Hepatocyte (in vitro differentiated cells): ENCODE measurements at regions not wholly inside any gene's neighbourhood (a gene's known extent, or its start where the extent isn't known, plus 50 kb on each side); places are given as distances from the start of the nearest gene placed in this dataset.

ENCODE experiments used
- EZH2phosphoT487 ChIP-seq: fragments of 200-600 bp; sonication (generic); IDR thresholded peaks from one replicate; pipeline ENCODE4 v1.6.1; 2018; ENCODE audit warnings: antibody characterized with exemption, mild to moderate bottlenecking, low read depth, moderate library complexity; ENCODE audit not compliant: unreplicated experiment, severe bottlenecking
- TF ChIP-seq, protein P1 (sequence below): fragments of 200-600 bp; sonication (generic); IDR thresholded peaks from 2 replicates; pipeline ENCODE4 v1.5.1; 2016; ENCODE audit warnings: antibody characterized with exemption, mild to moderate bottlenecking; ENCODE audit not compliant: poor library complexity

DNA sequence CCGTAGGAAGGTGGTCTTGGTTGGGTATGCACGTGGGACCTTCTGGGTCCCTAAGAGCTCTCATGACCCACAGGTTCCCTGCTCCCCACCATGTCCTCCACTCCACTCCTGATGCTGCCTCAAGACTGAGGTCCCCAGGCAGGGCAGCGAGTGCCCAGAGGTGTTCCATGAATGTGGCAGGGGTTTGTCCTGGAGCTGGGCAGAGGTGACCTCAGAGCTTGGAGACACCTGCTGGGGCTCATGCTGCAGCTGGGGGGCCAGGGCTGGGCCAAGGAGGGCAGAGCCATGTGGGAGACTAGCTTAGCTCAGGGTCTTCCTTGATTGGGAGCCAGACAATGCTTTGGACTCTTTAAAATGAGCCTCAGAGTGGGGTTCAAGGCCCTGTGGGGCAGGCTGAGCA lies 74.0 kb upstream of the PITX1 start:
- TF ChIP-seq, protein P1, sequence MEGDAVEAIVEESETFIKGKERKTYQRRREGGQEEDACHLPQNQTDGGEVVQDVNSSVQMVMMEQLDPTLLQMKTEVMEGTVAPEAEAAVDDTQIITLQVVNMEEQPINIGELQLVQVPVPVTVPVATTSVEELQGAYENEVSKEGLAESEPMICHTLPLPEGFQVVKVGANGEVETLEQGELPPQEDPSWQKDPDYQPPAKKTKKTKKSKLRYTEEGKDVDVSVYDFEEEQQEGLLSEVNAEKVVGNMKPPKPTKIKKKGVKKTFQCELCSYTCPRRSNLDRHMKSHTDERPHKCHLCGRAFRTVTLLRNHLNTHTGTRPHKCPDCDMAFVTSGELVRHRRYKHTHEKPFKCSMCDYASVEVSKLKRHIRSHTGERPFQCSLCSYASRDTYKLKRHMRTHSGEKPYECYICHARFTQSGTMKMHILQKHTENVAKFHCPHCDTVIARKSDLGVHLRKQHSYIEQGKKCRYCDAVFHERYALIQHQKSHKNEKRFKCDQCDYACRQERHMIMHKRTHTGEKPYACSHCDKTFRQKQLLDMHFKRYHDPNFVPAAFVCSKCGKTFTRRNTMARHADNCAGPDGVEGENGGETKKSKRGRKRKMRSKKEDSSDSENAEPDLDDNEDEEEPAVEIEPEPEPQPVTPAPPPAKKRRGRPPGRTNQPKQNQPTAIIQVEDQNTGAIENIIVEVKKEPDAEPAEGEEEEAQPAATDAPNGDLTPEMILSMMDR = no peak
- no peak for TF ChIP-seq EZH2phosphoT487
